HEK293T (cell line): ENCODE measurements at regions not wholly inside any gene's neighbourhood (a gene's known extent, or its start where the extent isn't known, plus 50 kb on each side); places are given as distances from the start of the nearest gene placed in this dataset.

ENCODE experiments used
- BHLHE40 ChIP-seq: fragments of 450-650 bp; IDR thresholded peaks from 2 replicates; pipeline ENCODE4 v1.6.1; 2016; ENCODE audit warnings: mild to moderate bottlenecking, moderate library complexity, borderline replicate concordance
- CTBP1 ChIP-seq: fragments of 450-650 bp; IDR thresholded peaks from 2 replicates; pipeline ENCODE4 v1.6.1; 2016; ENCODE audit warnings: borderline replicate concordance
- HDGF ChIP-seq: fragments of 450-650 bp; IDR thresholded peaks from 2 replicates; pipeline ENCODE4 v1.6.1; 2017; ENCODE audit warnings: antibody characterized with exemption, borderline replicate concordance
- LEF1 ChIP-seq: fragments of 450-650 bp; IDR thresholded peaks from 2 replicates; pipeline ENCODE4 v1.6.1; 2017; ENCODE audit warnings: mild to moderate bottlenecking, borderline replicate concordance
- PKNOX1 ChIP-seq: fragments of 450-650 bp; IDR thresholded peaks from 2 replicates; pipeline ENCODE4 v1.6.1; 2016
- SP1 ChIP-seq: fragments of 450-650 bp; IDR thresholded peaks from 2 replicates; pipeline ENCODE4 v1.6.1; 2017
- TARDBP ChIP-seq: fragments of 450-650 bp; IDR thresholded peaks from 2 replicates; pipeline ENCODE4 v1.6.1; 2016

- TF ChIP-seq SP1 (no peak), TARDBP (no peak), HDGF (no peak), LEF1 (no peak), BHLHE40 (no peak), PKNOX1 (no peak), CTBP1 (no peak)
These were observed 368.6 kb upstream of the CPXCR1 start for GRCh38 chrX:88378406-88378805.
